HEK293 (cell line): ENCODE measurements at regions not wholly inside any gene's neighbourhood (a gene's known extent, or its start where the extent isn't known, plus 50 kb on each side); places are given as distances from the start of the nearest gene placed in this dataset.

Experiments
- CTCF ChIA-PET: fragments of 350-600 bp; formaldehyde crosslinking; extraction: SDS; loops from one replicate; lab custom pipeline; 2021; ENCODE audit warnings: antibody characterized with exemption; lab: Yijun Ruan, JAX
- POLR2A ChIA-PET: fragments of 300-600 bp; formaldehyde crosslinking; extraction: SDS; loops from one replicate; lab custom pipeline; 2020; ENCODE audit warnings: antibody characterized with exemption, inconsistent platforms; lab: Yijun Ruan, JAX
- H3K27ac ChIP-seq: fragments of 200-500 bp; sonication (Bioruptor generic); 2 replicates; pipeline ENCODE4 v1.5.1; 2014; ENCODE audit warnings: low read depth, low read length, control low read depth, inconsistent platforms; ENCODE audit errors: extremely low read depth
- H3K36me3 ChIP-seq, 2 experiments: fragments of 200-500 bp in 1 of 2; sonication (Bioruptor generic) in 1 of 2; 1 replicate in 1 of 2; 2 replicates in 1 of 2; pipeline ENCODE4 v1.5.1; 2014 to 2017; ENCODE audit warnings: inconsistent platforms in 2 of 2, low read length in 2 of 2; ENCODE audit not compliant: control insufficient read depth in 2 of 2, insufficient read depth in 1 of 2
- H3K4me1 ChIP-seq: fragments of 200-500 bp; sonication (Bioruptor generic); 2 replicates; pipeline ENCODE4 v1.5.1; 2014; ENCODE audit warnings: mild to moderate bottlenecking, low read length, inconsistent platforms; ENCODE audit not compliant: control insufficient read depth, insufficient read depth
- H3K4me3 ChIP-seq: 2 replicates; pipeline ENCODE4 v1.5.1; 2011; ENCODE audit warnings: low read depth, mild to moderate bottlenecking, control low read depth, low read length, moderate library complexity
- H3K9me3 ChIP-seq: fragments of 200-500 bp; sonication (Bioruptor generic); 2 replicates; pipeline ENCODE4 v1.5.1; 2014; ENCODE audit warnings: low read depth, low read length, inconsistent platforms; ENCODE audit not compliant: control insufficient read depth, insufficient read depth
- BCL6B ChIP-seq: fragments of 450-650 bp; formaldehyde crosslinking; IDR thresholded peaks from 2 replicates; pipeline ENCODE4 v1.5.1; 2017; ENCODE audit warnings: missing biosample characterization, missing genetic modification characterization
- INSM2 ChIP-seq: fragments of 450-650 bp; formaldehyde crosslinking; IDR thresholded peaks from 2 replicates; pipeline ENCODE4 v1.5.1; 2016; ENCODE audit warnings: missing biosample characterization, missing genetic modification characterization
- KLF7 ChIP-seq: fragments of 450-650 bp; formaldehyde crosslinking; IDR thresholded peaks from 2 replicates; pipeline ENCODE4 v1.5.1; 2016; ENCODE audit warnings: missing biosample characterization, missing genetic modification characterization, borderline replicate concordance
- KLF8 ChIP-seq: fragments of 450-650 bp; formaldehyde crosslinking; IDR thresholded peaks from 2 replicates; pipeline ENCODE4 v1.5.1; 2016; ENCODE audit warnings: missing biosample characterization, missing genetic modification characterization
- MEIS1 ChIP-seq: sonication (generic); formaldehyde crosslinking; IDR thresholded peaks from 2 replicates; pipeline ENCODE4 v1.8.1; 2022; ENCODE audit warnings: missing genetic modification reagents, mild to moderate bottlenecking, borderline replicate concordance
- MZF1 ChIP-seq: fragments of 450-650 bp; formaldehyde crosslinking; IDR thresholded peaks from 2 replicates; pipeline ENCODE4 v1.5.1; 2017; ENCODE audit warnings: missing biosample characterization, missing genetic modification characterization, borderline replicate concordance
- WT1 ChIP-seq: fragments of 450-650 bp; formaldehyde crosslinking; IDR thresholded peaks from 2 replicates; pipeline ENCODE4 v1.5.1; 2016; ENCODE audit warnings: missing biosample characterization, missing genetic modification characterization
- ZBTB48 ChIP-seq: fragments of 450-650 bp; formaldehyde crosslinking; IDR thresholded peaks from 2 replicates; pipeline ENCODE4 v1.5.1; 2016; ENCODE audit warnings: missing biosample characterization, missing genetic modification characterization
- ZBTB8A ChIP-seq: fragments of 450-650 bp; formaldehyde crosslinking; IDR thresholded peaks from 2 replicates; pipeline ENCODE4 v1.5.1; 2016; ENCODE audit warnings: missing biosample characterization, missing genetic modification characterization
- ZFHX2 ChIP-seq: fragments of 450-650 bp; formaldehyde crosslinking; conservative IDR thresholded peaks from 2 replicates; pipeline ENCODE4 v1.5.1; 2016; ENCODE audit warnings: missing biosample characterization, missing genetic modification characterization
- ZFP37 ChIP-seq: fragments of 450-650 bp; formaldehyde crosslinking; IDR thresholded peaks from 2 replicates; pipeline ENCODE4 v1.5.1; 2016; ENCODE audit warnings: missing biosample characterization, missing genetic modification characterization
- ZNF302 ChIP-seq: fragments of 450-650 bp; formaldehyde crosslinking; IDR thresholded peaks from 2 replicates; pipeline ENCODE4 v1.5.1; 2016; ENCODE audit warnings: missing biosample characterization, missing genetic modification characterization, low read depth
- ZNF366 ChIP-seq: fragments of 450-650 bp; formaldehyde crosslinking; conservative IDR thresholded peaks from 2 replicates; pipeline ENCODE4 v1.5.1; 2016; ENCODE audit warnings: missing biosample characterization, missing genetic modification characterization
- ZNF37A ChIP-seq: fragments of 450-650 bp; IDR thresholded peaks from 2 replicates; pipeline ENCODE4 v1.5.1; 2018; ENCODE audit warnings: missing biosample characterization, missing genetic modification characterization
- ZNF501 ChIP-seq: fragments of 450-650 bp; formaldehyde crosslinking; IDR thresholded peaks from 2 replicates; pipeline ENCODE4 v1.5.1; 2016; ENCODE audit warnings: missing biosample characterization, missing genetic modification characterization
- ZNF544 ChIP-seq: fragments of 450-650 bp; formaldehyde crosslinking; IDR thresholded peaks from 2 replicates; pipeline ENCODE4 v1.5.0; 2017; ENCODE audit warnings: missing biosample characterization, missing genetic modification characterization
- ZNF596 ChIP-seq: fragments of 450-650 bp; IDR thresholded peaks from 2 replicates; pipeline ENCODE4 v1.5.0; 2018; ENCODE audit warnings: missing biosample characterization, mild to moderate bottlenecking, missing genetic modification characterization, moderate library complexity
- ZNF654 ChIP-seq: fragments of 450-650 bp; formaldehyde crosslinking; IDR thresholded peaks from 2 replicates; pipeline ENCODE4 v1.5.1; 2016; ENCODE audit warnings: low read depth, missing biosample characterization, missing genetic modification characterization
- ZNF76 ChIP-seq: fragments of 450-650 bp; formaldehyde crosslinking; IDR thresholded peaks from 2 replicates; pipeline ENCODE4; 2016; ENCODE audit warnings: low read depth, missing biosample characterization, missing genetic modification characterization, borderline replicate concordance
- ZNF785 ChIP-seq: fragments of 450-650 bp; formaldehyde crosslinking; IDR thresholded peaks from 2 replicates; pipeline ENCODE4 v1.5.1; 2016; ENCODE audit warnings: missing biosample characterization, missing genetic modification characterization
- ZSCAN23 ChIP-seq: fragments of 450-650 bp; formaldehyde crosslinking; IDR thresholded peaks from 2 replicates; pipeline ENCODE4 v1.5.1; 2016; ENCODE audit warnings: missing biosample characterization, missing genetic modification characterization

GRCh38 chr12:105855361-105856047, 283.2 kb downstream of the NUAK1 start (continued):
- TF ChIP-seq MEIS1 (CRISPR knock-in tag) (no peak), ZFHX2 (tag by site-specific recombination) (no peak), ZFP37 (tag by site-specific recombination) (no peak), BCL6B (no peak), ZBTB8A (tag by site-specific recombination) (no peak), ZNF37A (no peak), ZSCAN23 (tag by site-specific recombination) (no peak), WT1 (tag by site-specific recombination) (no peak), ZNF76 (tag by site-specific recombination) (no peak), ZNF654 (tag by site-specific recombination) (no peak)
- TF ChIP-seq, all 188 proteins: peak for 0

DNA sequence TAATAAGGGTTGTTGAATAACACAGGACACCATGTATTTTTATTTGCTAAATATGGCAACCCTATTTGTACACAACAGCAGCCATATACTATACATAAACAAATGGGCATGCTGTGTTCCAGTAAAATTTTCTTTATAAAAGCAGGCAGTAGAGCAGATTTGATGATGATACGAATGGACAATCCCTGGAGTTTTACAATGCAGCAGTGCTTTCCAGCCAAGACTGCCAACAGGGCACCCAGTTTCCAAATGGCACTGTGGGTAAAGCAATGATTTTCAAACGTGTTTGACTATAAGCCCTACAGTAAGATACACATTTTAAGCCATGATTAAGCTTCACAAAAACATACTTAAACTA, 282.7 kb downstream of the NUAK1 start:
- Histone ChIP-seq H3K4me1 (no peaks in the 10 kb centered on the region), H3K9me3 (no peaks in the 10 kb centered on the region), H3K27ac (no peak overlapping the region), H3K36me3 (no peaks in the 10 kb centered on the region), H3K4me3 (no peak overlapping the region)
- CTCF ChIA-PET: interaction anchor here (0.6 to 0.9 kb wide), 2 partner anchors 47 to 370 kb away, joined by 3 read pairs; no protein-coding TSS in a partner anchor
- POLR2A ChIA-PET: no interaction called here
- TF ChIP-seq KLF7 (tag by site-specific recombination) (no peak), KLF8 (tag by site-specific recombination) (no peak), ZNF785 (tag by site-specific recombination) (no peak), ZNF596 (tag by site-specific recombination) (no peak), ZNF501 (tag by site-specific recombination) (no peak), ZNF302 (tag by site-specific recombination) (no peak), ZBTB48 (tag by site-specific recombination) (no peak), MZF1 (tag by site-specific recombination) (no peak), ZNF366 (tag by site-specific recombination) (no peak)

DNA sequence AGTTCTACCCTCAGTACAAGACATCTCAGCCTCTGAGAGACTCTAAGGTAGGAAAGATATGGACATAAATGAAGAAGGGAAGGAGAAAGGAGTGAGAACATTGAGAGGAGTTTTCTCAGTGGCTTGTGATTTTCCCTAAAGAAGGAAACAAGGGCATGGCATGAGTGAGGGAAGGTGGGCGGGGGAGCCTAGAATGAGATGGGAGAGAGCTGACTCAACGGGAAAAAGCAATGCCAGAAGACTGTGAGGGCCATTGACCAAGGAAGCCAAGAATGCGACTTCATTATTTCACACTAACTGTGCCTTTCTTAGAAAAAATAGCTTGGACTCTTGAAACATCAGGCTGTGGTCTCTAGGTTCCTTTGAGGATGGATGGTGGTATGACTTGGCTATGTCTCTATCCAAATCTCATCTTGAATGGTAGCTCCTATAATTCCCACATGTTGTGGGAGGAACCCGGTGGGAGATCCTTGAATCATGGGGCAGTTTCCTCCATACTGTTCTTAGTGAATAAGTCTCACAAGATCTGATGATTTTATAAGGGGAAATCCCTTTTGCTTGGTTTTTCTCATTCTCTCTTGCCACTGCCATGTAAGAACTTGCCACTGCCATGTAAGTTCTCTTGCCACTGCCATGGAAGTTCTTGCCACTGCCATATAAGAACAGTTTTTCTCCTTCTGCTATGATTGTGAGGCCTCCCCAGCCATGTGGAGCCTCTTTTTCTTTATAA, 279.6 kb downstream of the NUAK1 start:
- Histone ChIP-seq H3K27ac (no peak overlapping the region), H3K4me1 (no peaks in the 10 kb centered on the region), H3K36me3 (no peaks in the 10 kb centered on the region), H3K9me3 (no peaks in the 10 kb centered on the region), H3K4me3 (no peak overlapping the region)
- POLR2A ChIA-PET: no interaction called here
- CTCF ChIA-PET: interaction anchor here (0.7 kb wide), 1 partner anchor 521 kb away, joined by 3 read pairs; no protein-coding TSS in a partner anchor
- TF ChIP-seq INSM2 (tag by site-specific recombination): no peak
- TF ChIP-seq ZNF544 (tag by site-specific recombination): no peak
